PC-3 (cell line): ENCODE measurements at regions not wholly inside any gene's neighbourhood (a gene's known extent, or its start where the extent isn't known, plus 50 kb on each side); places are given as distances from the start of the nearest gene placed in this dataset.

Experiments used
- ATAC-seq: fragments of 200-7000 bp; cut with Tn5 transposase; 2 replicates; pipeline ENCODE4 v1.9.1; 2020; ENCODE audit warnings: mild to moderate bottlenecking, moderate library complexity
- BruUV-seq: library from RNA; stranded (reverse); fragments of 400-500 nt; replicated peaks from 2 replicates; lab custom pipeline; 2021; lab: Mats Ljungman, UMichigan
- CTCF ChIA-PET: fragments of 300-600 bp; sonication (Branson Sonifier 250); formaldehyde crosslinking; loops from one replicate; lab custom pipeline; 2022; ENCODE audit warnings: antibody characterized with exemption; lab: Charles Lee
- POLR2A ChIA-PET: fragments of 300-600 bp; sonication (Branson Sonifier 250); formaldehyde crosslinking; loops from one replicate; lab custom pipeline; 2022; ENCODE audit warnings: antibody characterized with exemption; ENCODE audit not compliant: unreplicated experiment; lab: Charles Lee
- DNase-seq: peaks from one replicate; pipeline ENCODE4 v3.0.0-alpha.2; 2015
- H2AFZ ChIP-seq: fragments of 300-600 bp; sonication (generic); 2 replicates; pipeline ENCODE4 v1.6.0; 2016; ENCODE audit warnings: antibody characterized with exemption, low read length
- H3F3A ChIP-seq: fragments of 300-600 bp; sonication (generic); one replicate; pipeline ENCODE4 v1.6.0; 2017; ENCODE audit warnings: antibody characterized with exemption, low read length, control low read depth, mild to moderate bottlenecking; ENCODE audit not compliant: unreplicated experiment
- H3K27ac ChIP-seq: fragments of 300-600 bp; sonication (generic); 2 replicates; pipeline ENCODE4 v1.5.1; 2016; ENCODE audit warnings: mild to moderate bottlenecking, low read length
- H3K27me3 ChIP-seq: fragments of 300-600 bp; sonication (generic); 2 replicates; pipeline ENCODE4 v1.6.1; 2016; ENCODE audit warnings: low read length, mixed read lengths
- H3K36me3 ChIP-seq: fragments of 300-600 bp; sonication (generic); 2 replicates; pipeline ENCODE4 v1.6.1; 2016; ENCODE audit warnings: low read depth, mixed run types, low read length, mixed read lengths
- H3K4me1 ChIP-seq: fragments of 300-600 bp; sonication (generic); 2 replicates; pipeline ENCODE4 v1.5.1; 2016; ENCODE audit warnings: low read length; ENCODE audit not compliant: insufficient read depth
- H3K4me2 ChIP-seq: fragments of 300-600 bp; sonication (generic); 2 replicates; pipeline ENCODE4 v1.6.0; 2016; ENCODE audit warnings: low read length
- H3K4me3 ChIP-seq: fragments of 300-600 bp; sonication (generic); 2 replicates; pipeline ENCODE4 v1.5.1; 2016; ENCODE audit warnings: mild to moderate bottlenecking, low read length, mixed read lengths
- H3K79me2 ChIP-seq: fragments of 300-600 bp; sonication (generic); 2 replicates; pipeline ENCODE4 v1.6.1; 2017; ENCODE audit warnings: low read length, mixed read lengths
- H3K9ac ChIP-seq: fragments of 300-600 bp; sonication (generic); 2 replicates; pipeline ENCODE4 v1.6.0; 2016; ENCODE audit warnings: mild to moderate bottlenecking, low read length
- H3K9me2 ChIP-seq: fragments of 300-600 bp; sonication (generic); replicated peaks from 2 replicates; pipeline ENCODE4 v1.6.1; 2016; ENCODE audit warnings: mixed run types, low read length, mixed read lengths
- H3K9me3 ChIP-seq: fragments of 300-600 bp; sonication (generic); 2 replicates; pipeline ENCODE4 v1.6.1; 2016; ENCODE audit warnings: low read length, mixed read lengths
- H4K20me1 ChIP-seq: fragments of 300-600 bp; sonication (generic); 2 replicates; pipeline ENCODE4 v1.6.1; 2016; ENCODE audit warnings: low read length, mixed read lengths
- CTCF ChIP-seq: fragments of 300-600 bp; sonication (generic); conservative IDR thresholded peaks from 2 replicates; pipeline ENCODE4 v1.5.1; 2017; ENCODE audit warnings: antibody characterized with exemption, low read depth, mild to moderate bottlenecking, low read length
- EZH2 ChIP-seq: fragments of 300-600 bp; sonication (generic); IDR thresholded peaks from one replicate; pipeline ENCODE4 v1.6.1; 2017; ENCODE audit warnings: antibody characterized with exemption, mild to moderate bottlenecking, low read length; ENCODE audit not compliant: unreplicated experiment
- EZH2phosphoT487 ChIP-seq: fragments of 300-600 bp; sonication (generic); IDR thresholded peaks from 2 replicates; pipeline ENCODE4 v1.6.1; 2018; ENCODE audit warnings: mild to moderate bottlenecking, antibody characterized with exemption, low read length, borderline replicate concordance
- intact Hi-C: fragments of 100-400 bp; cut with micrococcal nuclease; formaldehyde crosslinking; loops from 2 replicates; pipeline ENCODE4 v1.9.0; 2023

DNA sequence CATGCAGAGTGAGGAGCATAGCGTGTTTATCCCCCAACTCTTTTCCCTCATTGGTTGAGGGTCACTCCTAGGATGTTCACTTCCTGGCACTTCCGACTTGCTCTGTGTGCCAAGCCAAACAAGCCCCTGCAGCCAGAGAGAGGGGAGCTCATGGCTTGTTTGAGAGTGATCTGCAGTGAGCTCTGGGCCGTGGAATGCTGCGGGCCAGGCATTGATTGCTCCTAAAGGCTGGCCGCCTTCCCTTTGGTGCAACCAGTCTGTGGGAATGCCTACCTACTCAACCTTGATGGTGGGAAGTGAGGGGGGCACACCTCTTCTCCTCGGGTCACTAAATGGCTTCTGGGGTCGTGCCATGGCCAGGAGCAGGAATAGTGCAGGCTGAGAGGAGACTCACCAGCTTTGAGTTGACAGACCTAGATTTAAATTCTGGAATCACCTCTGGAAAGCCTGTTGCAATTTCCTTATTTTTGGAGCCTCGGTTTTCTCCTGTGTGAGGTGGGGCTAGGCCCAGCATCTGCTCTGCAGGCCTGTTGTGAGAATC lies 152.0 kb upstream of the STX18 start:
- BruUV-seq, result no TSS peak
- ATAC-seq (no peak), DNase-seq (no peak)
- H3K9ac ChIP-seq, result no peak overlapping the region
- no peak overlapping the region for H3K4me3 ChIP-seq
- no peaks in the 10 kb centered on the region for H3K9me3 ChIP-seq
- POLR2A ChIA-PET, result no interaction called here
- H3K4me1 ChIP-seq, result no peaks in the 10 kb centered on the region
- H3K9me2 ChIP-seq, result no peaks in the 10 kb centered on the region
- H2AFZ ChIP-seq, result no peak overlapping the region
- no peak overlapping the region for H3K27ac ChIP-seq
- CTCF ChIA-PET, result no interaction called here
- intact Hi-C loops, result no loop called here
- H4K20me1 ChIP-seq, result no peaks in the 10 kb centered on the region
- no peaks in the 10 kb centered on the region for H3K27me3 ChIP-seq
- no peak overlapping the region for H3K4me2 ChIP-seq
- TF ChIP-seq EZH2 (no peak), EZH2phosphoT487 (no peak), CTCF (no peak)
- no peaks in the 10 kb centered on the region for H3F3A ChIP-seq
- H3K36me3 ChIP-seq, result no peaks in the 10 kb centered on the region
- no peaks in the 10 kb centered on the region for H3K79me2 ChIP-seq

- H3K4me1 ChIP-seq, result no peaks in the 10 kb centered on the region
- no peak for ATAC-seq
These were observed 151.4 kb upstream of the STX18 start for GRCh38 chr4:4693258-4693657.

More at GRCh38 chr4:4693258-4693657, 151.4 kb upstream of the STX18 start:
- Histone ChIP-seq H3K27ac (no peak overlapping the region), H3K9me2 (no peaks in the 10 kb centered on the region), H3K27me3 (no peaks in the 10 kb centered on the region), H4K20me1 (no peaks in the 10 kb centered on the region), H3K9me3 (no peaks in the 10 kb centered on the region), H3F3A (no peaks in the 10 kb centered on the region), H3K4me3 (no peak overlapping the region), H3K36me3 (no peaks in the 10 kb centered on the region), H2AFZ (no peak overlapping the region), H3K79me2 (no peaks in the 10 kb centered on the region), H3K4me2 (no peak overlapping the region), H3K9ac (no peak overlapping the region)
- ChIA-PET CTCF (no interaction called here), POLR2A (no interaction called here)
- BruUV-seq, result no TSS peak
- intact Hi-C loops, result no loop called here
- DNase-seq, result no peak
- no peak for TF ChIP-seq EZH2
- TF ChIP-seq CTCF, result no peak
- TF ChIP-seq EZH2phosphoT487, result no peak
